Sigmoid colon (tissue), 3 donors: ENCODE measurements at regions not wholly inside any gene's neighbourhood (a gene's known extent, or its start where the extent isn't known, plus 50 kb on each side); places are given as distances from the start of the nearest gene placed in this dataset.

Experiments used
- CTCF ChIP-seq, 4 experiments: fragments of 450-650 bp in 3 of 4; fragments of 200-600 bp in 1 of 4; IDR thresholded peaks; one replicate each; pipeline ENCODE4 v1.5.1; 2016 to 2019; ENCODE audit warnings: antibody characterized with exemption in 4 of 4, mild to moderate bottlenecking in 3 of 4, moderate library complexity in 2 of 4
- POLR2A ChIP-seq, 2 donors: fragments of 450-650 bp; IDR thresholded peaks; one replicate each; pipeline ENCODE4 v1.6.1; 2016; ENCODE audit warnings: antibody characterized with exemption in 2 of 2, mild to moderate bottlenecking in 2 of 2, moderate library complexity in 2 of 2

- TF ChIP-seq CTCF (IDR thresholded peaks at IDR 0.05) (no peak), POLR2A (IDR thresholded peaks at IDR 0.05) (no peak)
Measured at GRCh38 chr2:129623783-129624182, 355.7 kb upstream of the RAB6C start.
